Endothelial cell (in vitro differentiated cells): ENCODE measurements at regions not wholly inside any gene's neighbourhood (a gene's known extent, or its start where the extent isn't known, plus 50 kb on each side); places are given as distances from the start of the nearest gene placed in this dataset.

Experiments used
- DNase-seq: peaks from one replicate; pipeline ENCODE4 v3.0.0; 2021; ENCODE audit warnings: low spot score
- H3K27ac Mint-ChIP-seq: one replicate; pipeline ENCODE4 v1.8.0; 2021; ENCODE audit warnings: mixed read lengths, inconsistent platforms; ENCODE audit not compliant: unreplicated experiment
- H3K27me3 Mint-ChIP-seq: one replicate; pipeline ENCODE4 v1.8.0; 2021; ENCODE audit warnings: mild to moderate bottlenecking, moderate library complexity, mixed read lengths, inconsistent platforms; ENCODE audit not compliant: unreplicated experiment
- H3K36me3 Mint-ChIP-seq: one replicate; pipeline ENCODE4 v1.8.0; 2021; ENCODE audit warnings: mild to moderate bottlenecking, low read depth, mixed read lengths, inconsistent platforms; ENCODE audit not compliant: unreplicated experiment
- H3K4me1 Mint-ChIP-seq: one replicate; pipeline ENCODE4 v1.8.0; 2021; ENCODE audit warnings: mild to moderate bottlenecking, mixed read lengths, inconsistent platforms; ENCODE audit not compliant: unreplicated experiment
- H3K4me3 Mint-ChIP-seq: one replicate; pipeline ENCODE4 v1.8.0; 2021; ENCODE audit warnings: mild to moderate bottlenecking, mixed read lengths, inconsistent platforms; ENCODE audit not compliant: unreplicated experiment
- H3K9me3 Mint-ChIP-seq: one replicate; pipeline ENCODE4 v1.8.0; 2021; ENCODE audit warnings: mixed read lengths, inconsistent platforms; ENCODE audit not compliant: unreplicated experiment
- TF ChIP-seq, protein P1 (sequence below): fragments of 200-600 bp; sonication (generic); IDR thresholded peaks from one replicate; pipeline ENCODE4 v1.5.0; 2021; ENCODE audit warnings: antibody characterized with exemption; ENCODE audit not compliant: unreplicated experiment

DNA sequence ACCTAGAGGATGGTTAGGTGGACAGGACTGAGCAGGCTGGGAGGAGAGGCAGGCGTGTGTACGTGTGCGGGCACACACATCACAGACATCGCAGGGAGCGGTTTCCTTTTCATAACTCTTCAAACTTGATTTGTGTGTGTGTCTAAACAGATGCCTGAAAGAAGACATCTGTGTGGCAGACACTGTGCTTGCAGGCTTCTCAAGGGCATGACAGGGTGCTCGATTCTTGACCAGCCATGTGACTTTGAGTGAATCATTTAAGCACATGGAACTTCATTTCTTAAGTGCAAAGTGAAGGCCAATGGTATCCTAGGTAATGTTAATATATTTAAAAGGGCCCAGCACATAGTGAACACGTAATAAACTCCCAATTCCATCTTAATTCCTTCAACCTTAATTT is 186.5 kb downstream of the SCP2D1 start:
- H3K27ac Mint-ChIP-seq, result no peak overlapping the region
- H3K27me3 Mint-ChIP-seq, result no peaks in the 10 kb centered on the region
- no peaks in the 10 kb centered on the region for H3K36me3 Mint-ChIP-seq
- H3K4me3 Mint-ChIP-seq, result no peak overlapping the region
- no peaks in the 10 kb centered on the region for H3K4me1 Mint-ChIP-seq
- H3K9me3 Mint-ChIP-seq, result no peaks in the 10 kb centered on the region
- TF ChIP-seq, protein P1, sequence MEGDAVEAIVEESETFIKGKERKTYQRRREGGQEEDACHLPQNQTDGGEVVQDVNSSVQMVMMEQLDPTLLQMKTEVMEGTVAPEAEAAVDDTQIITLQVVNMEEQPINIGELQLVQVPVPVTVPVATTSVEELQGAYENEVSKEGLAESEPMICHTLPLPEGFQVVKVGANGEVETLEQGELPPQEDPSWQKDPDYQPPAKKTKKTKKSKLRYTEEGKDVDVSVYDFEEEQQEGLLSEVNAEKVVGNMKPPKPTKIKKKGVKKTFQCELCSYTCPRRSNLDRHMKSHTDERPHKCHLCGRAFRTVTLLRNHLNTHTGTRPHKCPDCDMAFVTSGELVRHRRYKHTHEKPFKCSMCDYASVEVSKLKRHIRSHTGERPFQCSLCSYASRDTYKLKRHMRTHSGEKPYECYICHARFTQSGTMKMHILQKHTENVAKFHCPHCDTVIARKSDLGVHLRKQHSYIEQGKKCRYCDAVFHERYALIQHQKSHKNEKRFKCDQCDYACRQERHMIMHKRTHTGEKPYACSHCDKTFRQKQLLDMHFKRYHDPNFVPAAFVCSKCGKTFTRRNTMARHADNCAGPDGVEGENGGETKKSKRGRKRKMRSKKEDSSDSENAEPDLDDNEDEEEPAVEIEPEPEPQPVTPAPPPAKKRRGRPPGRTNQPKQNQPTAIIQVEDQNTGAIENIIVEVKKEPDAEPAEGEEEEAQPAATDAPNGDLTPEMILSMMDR, result no peak
- DNase-seq, result no peak

DNA sequence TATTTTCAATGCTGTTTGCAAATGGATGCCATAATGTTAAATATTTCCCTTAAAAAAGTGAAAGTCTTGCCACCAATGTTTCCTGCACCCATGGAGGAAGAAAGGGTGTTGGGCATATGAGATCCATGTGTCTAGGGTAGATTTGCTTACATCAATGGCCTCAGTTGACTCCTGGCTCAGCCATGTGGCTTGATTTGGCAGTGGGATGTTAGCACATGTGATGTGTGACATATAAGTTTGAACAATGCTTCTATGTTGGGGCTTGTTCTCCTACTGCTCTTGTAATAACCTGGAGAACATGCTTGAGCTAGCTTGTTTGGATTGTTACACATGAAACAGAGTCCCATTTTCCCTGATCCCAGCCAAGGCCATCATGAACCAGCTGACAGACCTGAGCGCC is 187.6 kb downstream of the SCP2D1 start:
- H3K4me3 Mint-ChIP-seq, result no peak overlapping the region
- no peaks in the 10 kb centered on the region for H3K9me3 Mint-ChIP-seq
- H3K27me3 Mint-ChIP-seq, result no peaks in the 10 kb centered on the region
- DNase-seq, result no peak
- H3K27ac Mint-ChIP-seq, result no peak overlapping the region
- no peaks in the 10 kb centered on the region for H3K36me3 Mint-ChIP-seq
- TF ChIP-seq, protein P1, result no peak
- H3K4me1 Mint-ChIP-seq, result no peaks in the 10 kb centered on the region

DNA sequence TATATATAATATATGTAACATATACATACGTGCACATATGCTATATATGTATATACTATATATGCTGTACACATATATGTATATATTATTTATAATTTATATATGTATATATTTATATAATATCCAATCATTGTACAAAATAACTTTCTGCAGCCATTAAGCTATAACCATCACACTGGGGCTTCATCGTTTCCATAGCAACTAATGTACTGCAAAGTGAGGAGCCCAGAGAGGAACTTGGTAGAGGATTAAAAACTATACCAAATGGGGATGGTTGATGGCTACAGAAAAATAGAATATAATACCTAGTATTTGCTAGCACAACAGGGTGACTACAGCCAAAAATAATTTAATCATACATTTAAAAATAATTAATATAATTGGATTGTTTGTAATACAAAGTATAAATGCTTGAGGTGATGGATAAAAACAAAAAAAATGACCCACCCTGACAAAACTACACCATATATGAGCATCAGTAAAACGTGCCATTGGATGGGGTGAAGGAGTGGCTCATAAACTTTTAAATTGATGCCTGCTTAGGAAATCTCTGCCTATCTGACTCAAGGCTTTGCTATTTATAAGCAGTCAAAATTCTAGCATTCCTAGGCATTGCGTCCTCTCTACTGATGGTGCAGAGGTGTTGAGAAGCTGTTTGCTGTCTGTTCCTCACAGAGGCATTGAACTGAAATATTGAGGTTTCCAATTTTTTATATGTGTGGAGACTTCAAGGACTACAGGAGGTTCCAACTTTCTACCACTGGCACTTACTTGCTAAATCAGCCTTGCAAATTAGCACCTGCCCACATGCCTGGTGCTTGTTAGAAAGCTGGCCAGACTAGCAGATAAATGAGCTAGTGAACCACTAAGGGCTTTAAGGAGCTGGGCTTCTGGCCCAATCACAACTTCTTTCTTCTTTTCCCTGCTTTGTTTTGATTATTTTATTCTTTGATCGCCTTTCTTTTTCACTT is 190.1 kb downstream of the SCP2D1 start:
- H3K36me3 Mint-ChIP-seq, result no peaks in the 10 kb centered on the region
- DNase-seq, result no peak
- TF ChIP-seq, protein P1, result no peak
- H3K4me1 Mint-ChIP-seq, result no peaks in the 10 kb centered on the region
- peaks cover 5% of the 10 kb centered on the region for H3K27me3 Mint-ChIP-seq
- H3K4me3 Mint-ChIP-seq, result no peak overlapping the region
- no peak overlapping the region for H3K27ac Mint-ChIP-seq
- H3K9me3 Mint-ChIP-seq, result no peaks in the 10 kb centered on the region

DNA sequence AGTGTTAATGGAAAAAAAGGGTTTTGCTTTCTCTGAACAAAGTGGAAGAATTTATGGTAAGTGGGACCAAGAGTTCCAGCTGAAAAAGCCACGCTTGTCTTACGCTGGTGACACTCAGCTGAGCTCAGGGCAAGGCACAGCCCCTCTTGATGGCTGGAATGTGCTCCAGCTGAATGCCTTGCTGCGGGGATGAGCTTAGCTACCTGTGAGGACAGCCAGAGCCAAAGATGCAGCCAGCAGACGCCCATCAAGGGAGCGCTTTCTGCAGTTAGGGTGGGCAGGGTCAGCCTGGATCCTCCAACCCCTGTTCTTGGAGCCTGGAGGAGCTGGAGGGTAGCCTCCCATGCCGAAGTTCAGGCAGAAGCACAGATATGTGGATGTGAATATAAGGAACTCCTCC is 191.4 kb downstream of the SCP2D1 start:
- DNase-seq, result no peak
- no peaks in the 10 kb centered on the region for H3K9me3 Mint-ChIP-seq

More for the DNA sequence above, 191.4 kb downstream of the SCP2D1 start:
- Mint-ChIP-seq H3K27ac (no peak overlapping the region), H3K4me1 (peaks cover 6% of the 10 kb centered on the region), H3K36me3 (no peaks in the 10 kb centered on the region), H3K4me3 (no peak overlapping the region), H3K27me3 (peaks cover 6% of the 10 kb centered on the region)
- TF ChIP-seq, protein P1, result no peak
